K562 (cell line): ENCODE measurements at regions not wholly inside any gene's neighbourhood (a gene's known extent, or its start where the extent isn't known, plus 50 kb on each side); places are given as distances from the start of the nearest gene placed in this dataset.

Experiments used
- ELK1 ChIP-seq: sonication (generic); formaldehyde crosslinking; IDR thresholded peaks from 2 replicates; pipeline ENCODE4 v1.8.1; 2022; ENCODE audit warnings: missing genetic modification reagents
- FOXP1 ChIP-seq: sonication (generic); formaldehyde crosslinking; IDR thresholded peaks from 2 replicates; pipeline ENCODE4 v1.8.0; 2022; ENCODE audit warnings: mild to moderate bottlenecking, missing genetic modification reagents
- HMBOX1 ChIP-seq: sonication (generic); IDR thresholded peaks from 2 replicates; pipeline ENCODE4 v1.6.1; 2016
- HNRNPLL ChIP-seq: fragments of 200-400 bp; formaldehyde crosslinking; IDR thresholded peaks from 2 replicates; pipeline ENCODE4 v1.6.1; 2017; ENCODE audit warnings: low read length, low read depth, mild to moderate bottlenecking; ENCODE audit not compliant: poor library complexity, severe bottlenecking
- IRF1 ChIP-seq: sonication (generic); formaldehyde crosslinking; IDR thresholded peaks from 2 replicates; pipeline ENCODE4 v1.8.0; 2022; ENCODE audit warnings: missing genetic modification reagents, mild to moderate bottlenecking, borderline replicate concordance
- NFYB ChIP-seq: IDR thresholded peaks from 2 replicates; pipeline ENCODE4 v1.6.1; 2011; ENCODE audit warnings: mild to moderate bottlenecking, moderate library complexity; ENCODE audit not compliant: insufficient read length; ENCODE audit errors: extremely low read depth
- POLR3A ChIP-seq: IDR thresholded peaks from 2 replicates; pipeline ENCODE4 v1.6.1; 2011; ENCODE audit warnings: borderline replicate concordance, mild to moderate bottlenecking, moderate library complexity; ENCODE audit not compliant: insufficient read length, insufficient read depth; ENCODE audit errors: extremely low read depth
- RCOR1 ChIP-seq, 2 experiments: IDR thresholded peaks; 2 replicates each; pipeline ENCODE4 v1.6.1; 2012; ENCODE audit warnings: low read depth in 2 of 2, low read length in 2 of 2, borderline replicate concordance in 1 of 2, improper control_type of control experiment in 1 of 2
- TEAD4 ChIP-seq, 2 experiments: sonication (generic) in 1 of 2; formaldehyde crosslinking in 1 of 2; IDR thresholded peaks; 2 replicates each; pipeline versions ENCODE4 v1.6.1 to v1.8.0; 2012 to 2022; ENCODE audit warnings: borderline replicate concordance in 1 of 2, inconsistent platforms in 1 of 2, low read length in 1 of 2, mild to moderate bottlenecking in 1 of 2, missing genetic modification reagents in 1 of 2
- ZBTB17 ChIP-seq: fragments of 450-650 bp; formaldehyde crosslinking; IDR thresholded peaks from 2 replicates; pipeline ENCODE4 v1.4.0; 2020; ENCODE audit warnings: mild to moderate bottlenecking
- ZNF695 ChIP-seq: fragments of 450-650 bp; formaldehyde crosslinking; IDR thresholded peaks from 2 replicates; pipeline ENCODE4 v1.4.0; 2020; ENCODE audit warnings: mild to moderate bottlenecking, moderate library complexity
- ZZZ3 ChIP-seq: fragments of 450-650 bp; IDR thresholded peaks from 2 replicates; pipeline ENCODE4 v1.6.1; 2016; ENCODE audit warnings: antibody characterized with exemption, mild to moderate bottlenecking, moderate library complexity

- TF ChIP-seq ZBTB17 (CRISPR knock-in tag) (no peak), HMBOX1 (no peak), POLR3A (no peak), TEAD4 (IDR thresholded peaks at IDR 0.05; ENCODE audit: low read length) (no peak), TEAD4 (CRISPR knock-in tag; IDR thresholded peaks at IDR 0.05; ENCODE audit: borderline replicate concordance) (no peak), HNRNPLL (no peak), RCOR1 (IDR thresholded peaks at IDR 0.05; ENCODE audit: borderline replicate concordance in 1 of 2, low read depth in 2 of 2, low read length in 2 of 2) (no peak), IRF1 (CRISPR knock-in tag) (no peak), NFYB (no peak), ZNF695 (CRISPR knock-in tag) (no peak), FOXP1 (CRISPR knock-in tag) (no peak), ZZZ3 (no peak), ELK1 (no peak)
These were observed 278.4 kb upstream of the ZPLD1 start for GRCh38 chr3:102156426-102156825.
